Keratinocyte (primary cell): ENCODE measurements at regions not wholly inside any gene's neighbourhood (a gene's known extent, or its start where the extent isn't known, plus 50 kb on each side); places are given as distances from the start of the nearest gene placed in this dataset.

Source experiments
- DNase-seq: peaks from one replicate; pipeline ENCODE4 v3.0.0-alpha.2; 2011; ENCODE audit warnings: low read depth, missing footprints, low spot score
- FAIRE-seq: peaks from 2 replicates; lab custom pipeline; 2011; peaks lifted over from hg19 to GRCh38; lab: Jason Lieb, UNC
- H2AFZ ChIP-seq: 2 replicates; pipeline ENCODE4 v1.6.0; 2012; ENCODE audit warnings: low read length, control low read depth, inconsistent platforms; ENCODE audit not compliant: control insufficient read depth
- H3K27ac ChIP-seq: 2 replicates; pipeline ENCODE4 v1.5.1; 2011; ENCODE audit warnings: low read length; ENCODE audit not compliant: control insufficient read depth, insufficient read depth
- H3K27me3 ChIP-seq: 3 replicates; pipeline ENCODE4 v1.6.0; 2011; ENCODE audit warnings: low read length; ENCODE audit not compliant: control insufficient read depth, insufficient read depth; ENCODE audit errors: extremely low read depth
- H3K36me3 ChIP-seq, 2 experiments: 2 replicates in 1 of 2; 3 replicates in 1 of 2; pipeline ENCODE4 v1.5.1; 2011; ENCODE audit warnings: low read length in 2 of 2, mild to moderate bottlenecking in 1 of 2; ENCODE audit not compliant: control insufficient read depth in 2 of 2, insufficient read depth in 2 of 2; ENCODE audit errors: extremely low read depth in 1 of 2
- H3K4me1 ChIP-seq: 3 replicates; pipeline ENCODE4 v1.5.1; 2011; ENCODE audit warnings: low read length; ENCODE audit not compliant: control insufficient read depth, insufficient read depth; ENCODE audit errors: extremely low read depth
- H3K4me2 ChIP-seq: 3 replicates; pipeline ENCODE4 v1.6.0; 2011; ENCODE audit warnings: low read depth, low read length; ENCODE audit not compliant: control insufficient read depth, insufficient read depth; ENCODE audit errors: extremely low read depth
- H3K4me3 ChIP-seq, 3 experiments: fragments of 200-600 bp in 1 of 3; sonication (generic) in 1 of 3; 2 replicates in 2 of 3; 3 replicates in 1 of 3; pipeline ENCODE4 v1.5.1; 2011 to 2016; ENCODE audit warnings: low read length in 3 of 3, mild to moderate bottlenecking in 3 of 3, control low read depth in 2 of 3, inconsistent platforms in 1 of 3, low read depth in 1 of 3, mixed read lengths in 1 of 3, mixed run types in 1 of 3, moderate library complexity in 1 of 3; ENCODE audit not compliant: control insufficient read depth in 2 of 3, insufficient read depth in 2 of 3; ENCODE audit errors: extremely low read depth in 1 of 3
- H3K79me2 ChIP-seq: 2 replicates; pipeline ENCODE4 v1.6.0; 2012; ENCODE audit warnings: low read length; ENCODE audit not compliant: control insufficient read depth, insufficient read depth
- H3K9ac ChIP-seq: 3 replicates; pipeline ENCODE4 v1.6.0; 2011; ENCODE audit warnings: low read length; ENCODE audit not compliant: control insufficient read depth, insufficient read depth; ENCODE audit errors: extremely low read depth
- H3K9me1 ChIP-seq: 3 replicates; pipeline ENCODE4 v1.6.0; 2011; ENCODE audit warnings: low read length; ENCODE audit not compliant: control insufficient read depth, insufficient read depth; ENCODE audit errors: extremely low read depth
- H3K9me3 ChIP-seq: 2 replicates; pipeline ENCODE4 v1.5.1; 2012; ENCODE audit warnings: low read depth, low read length; ENCODE audit not compliant: control insufficient read depth
- H4K20me1 ChIP-seq: 3 replicates; pipeline ENCODE4 v1.6.0; 2011; ENCODE audit warnings: low read length; ENCODE audit not compliant: control insufficient read depth, insufficient read depth; ENCODE audit errors: extremely low read depth
- CTCF ChIP-seq, 3 experiments: IDR thresholded peaks in 1 of 3; conservative IDR thresholded peaks in 1 of 3; optimal IDR thresholded peaks in 1 of 3; 2 replicates in 2 of 3; 3 replicates in 1 of 3; pipeline versions ENCODE3 to v1.5.1; 2011; ENCODE audit warnings: low read length in 3 of 3, mild to moderate bottlenecking in 3 of 3, moderate library complexity in 2 of 3, control low read depth in 1 of 3, inconsistent platforms in 1 of 3; ENCODE audit not compliant: insufficient read depth in 2 of 3; ENCODE audit errors: extremely low read depth in 1 of 3
- EZH2 ChIP-seq: IDR thresholded peaks from one replicate; pipeline ENCODE4 v1.6.1; 2012; ENCODE audit warnings: inconsistent platforms, mild to moderate bottlenecking, low read length, moderate library complexity
- dilution Hi-C: fragments of 300-500 bp; cut with MboI; formaldehyde crosslinking; loops from one replicate; pipeline ENCODE4 v1.7.0; 2020; ENCODE audit warnings: low sequenced_read_pairs; ENCODE audit not compliant: extremely low pct_ligation_motif_present

- Histone ChIP-seq H3K9me3 (no peaks in the 10 kb centered on the region), H3K27me3 (no peaks in the 10 kb centered on the region), H3K4me1 (no peaks in the 10 kb centered on the region), H3K36me3 (no peaks in the 10 kb centered on the region), H4K20me1 (no peaks in the 10 kb centered on the region), H3K27ac (no peak overlapping the region), H3K4me3 (no peak overlapping the region), H3K4me2 (no peak overlapping the region), H2AFZ (no peak overlapping the region), H3K9me1 (no peaks in the 10 kb centered on the region), H3K9ac (no peak overlapping the region), H3K79me2 (no peaks in the 10 kb centered on the region)
- FAIRE-seq (no peak), DNase-seq (no peak)
- dilution Hi-C loops = no loop called here
- no peak for TF ChIP-seq EZH2
- no peak for TF ChIP-seq CTCF (optimal IDR thresholded peaks at IDR 0.05 in 1 of 3, IDR thresholded peaks at IDR 0.05 in 1 of 3, conservative IDR thresholded peaks at IDR 0.05 in 1 of 3; ENCODE audit: extremely low read depth in 1 of 3, insufficient read depth in 2 of 3, low read length in 3 of 3)
Measured at GRCh38 chr4:125958519-125958918, 643.8 kb downstream of the FAT4 start.

DNA sequence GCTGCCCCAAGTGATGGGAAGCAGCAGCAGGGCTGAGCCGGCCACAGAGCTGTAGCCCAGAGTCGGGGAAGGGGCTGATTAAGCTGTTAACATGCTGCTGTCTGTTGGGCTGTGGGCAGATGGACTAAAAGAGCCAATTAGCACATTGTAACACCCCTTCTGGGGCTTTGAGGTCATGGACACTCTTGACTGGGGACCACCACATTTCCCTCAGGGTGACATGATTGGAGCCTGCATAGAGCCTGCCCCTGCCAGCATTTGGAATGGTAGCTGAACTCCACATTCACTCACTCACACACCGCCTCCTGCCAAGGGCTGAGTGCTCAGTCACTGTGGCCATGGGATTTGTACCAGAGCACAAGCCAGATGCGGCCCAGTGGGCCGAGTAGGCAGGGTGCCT, 646.9 kb downstream of the FAT4 start:
- Histone ChIP-seq H3K4me1 (no peaks in the 10 kb centered on the region), H3K79me2 (no peaks in the 10 kb centered on the region), H3K9me3 (no peaks in the 10 kb centered on the region), H4K20me1 (no peaks in the 10 kb centered on the region), H3K27ac (no peak overlapping the region), H3K9me1 (no peaks in the 10 kb centered on the region), H3K4me2 (no peak overlapping the region), H2AFZ (no peak overlapping the region), H3K4me3 (no peak overlapping the region), H3K36me3 (no peaks in the 10 kb centered on the region), H3K27me3 (no peaks in the 10 kb centered on the region), H3K9ac (no peak overlapping the region)
- dilution Hi-C loops = no loop called here
- TF ChIP-seq CTCF (optimal IDR thresholded peaks at IDR 0.05 in 1 of 3, IDR thresholded peaks at IDR 0.05 in 1 of 3, conservative IDR thresholded peaks at IDR 0.05 in 1 of 3; ENCODE audit: extremely low read depth in 1 of 3, insufficient read depth in 2 of 3, low read length in 3 of 3) (no peak), EZH2 (no peak)
- DNase-seq = no peak
- no peak for FAIRE-seq
